GM19397 (cell line): ENCODE measurements at regions not wholly inside any gene's neighbourhood (a gene's known extent, or its start where the extent isn't known, plus 50 kb on each side); places are given as distances from the start of the nearest gene placed in this dataset.
"Not testable (repeated sequence)": the region's sequence is repeated elsewhere in the genome, so short reads cannot be mapped to it uniquely, and the experiment has no call there.

ENCODE experiments used
- ATAC-seq: cut with Tn5 transposase; IDR thresholded peaks from one replicate; pipeline ENCODE4 v1.9.1; 2021; ENCODE audit warnings: mild to moderate bottlenecking, moderate library complexity; ENCODE audit not compliant: unreplicated experiment

DNA sequence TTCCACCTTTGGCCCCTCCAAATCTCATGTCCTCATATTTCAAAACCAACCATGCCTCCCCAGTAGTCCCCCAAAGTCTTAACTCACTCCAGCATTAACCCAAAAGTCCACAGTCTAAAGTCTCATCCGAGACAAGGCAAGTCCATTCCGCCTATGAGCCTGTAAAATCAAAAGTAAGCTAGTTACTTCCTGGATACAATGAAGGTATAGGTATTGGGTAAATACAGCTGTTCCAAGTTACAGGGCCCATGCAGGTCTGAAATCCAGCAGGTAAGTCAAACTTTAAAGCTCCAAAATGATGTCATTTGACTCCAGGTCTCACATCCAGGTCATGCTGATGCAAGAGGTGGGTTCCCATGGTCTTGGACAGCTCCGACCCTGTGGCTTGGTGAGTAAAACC is 1640.1 kb upstream of the LRRTM3 start:
- not testable (repeated sequence) for ATAC-seq

DNA sequence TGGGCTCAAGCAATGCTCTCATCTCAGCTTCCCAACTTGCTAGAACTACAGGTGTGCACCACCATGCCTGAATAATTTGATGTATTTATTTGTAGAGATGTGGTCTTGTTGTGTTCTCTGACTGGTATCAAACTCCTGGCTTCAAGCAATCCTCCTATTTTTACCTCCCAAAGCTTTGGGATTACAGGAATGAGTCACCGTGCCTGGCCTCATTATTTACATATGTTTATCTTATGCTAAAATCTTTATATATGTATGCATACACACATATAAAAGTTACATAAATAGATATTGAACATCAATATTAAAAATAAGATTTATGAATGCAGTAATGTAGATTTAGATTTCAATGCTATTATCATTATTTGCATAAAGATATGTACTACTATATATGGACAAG is 1634.5 kb upstream of the LRRTM3 start:
- ATAC-seq = no peak

DNA sequence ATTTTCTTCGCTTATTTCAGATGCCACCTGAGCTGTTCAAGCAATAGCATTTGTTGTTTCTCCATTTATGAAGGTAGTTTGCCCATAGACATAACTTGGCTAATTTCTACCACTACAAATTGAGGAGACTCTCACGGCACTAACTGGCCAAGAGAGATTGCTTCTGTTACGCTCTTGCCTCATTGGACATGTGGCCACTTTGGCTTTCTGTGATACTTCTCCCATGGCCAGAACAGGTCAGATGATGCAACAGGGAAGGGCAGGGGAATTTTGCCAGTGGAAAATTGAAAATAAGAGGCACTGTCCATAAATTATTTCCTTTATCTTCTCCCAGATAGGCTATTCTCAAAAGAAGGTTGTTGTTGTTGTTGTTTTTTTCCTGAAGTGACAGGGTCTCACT is 1633.3 kb upstream of the LRRTM3 start:
- no peak for ATAC-seq

DNA sequence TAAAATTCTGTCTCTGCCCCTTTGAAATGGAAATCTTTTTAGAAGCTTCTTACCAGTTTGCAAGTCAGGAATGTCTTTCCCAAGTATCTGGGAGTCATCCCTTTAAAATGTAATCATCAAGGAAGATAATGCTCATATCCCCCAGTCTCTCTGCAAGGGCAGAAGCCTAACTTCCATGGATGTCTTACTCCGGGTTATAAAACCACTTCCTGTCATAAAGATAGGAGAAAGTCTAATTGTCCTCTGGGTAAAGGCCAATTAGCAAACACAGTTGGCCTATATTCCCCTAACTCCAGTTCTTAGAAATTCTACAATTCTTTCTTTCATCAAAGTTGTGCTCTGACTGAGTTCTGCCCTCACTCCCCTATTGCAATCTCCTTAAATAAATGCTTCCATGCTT is 1631.5 kb upstream of the LRRTM3 start:
- no peak for ATAC-seq

DNA sequence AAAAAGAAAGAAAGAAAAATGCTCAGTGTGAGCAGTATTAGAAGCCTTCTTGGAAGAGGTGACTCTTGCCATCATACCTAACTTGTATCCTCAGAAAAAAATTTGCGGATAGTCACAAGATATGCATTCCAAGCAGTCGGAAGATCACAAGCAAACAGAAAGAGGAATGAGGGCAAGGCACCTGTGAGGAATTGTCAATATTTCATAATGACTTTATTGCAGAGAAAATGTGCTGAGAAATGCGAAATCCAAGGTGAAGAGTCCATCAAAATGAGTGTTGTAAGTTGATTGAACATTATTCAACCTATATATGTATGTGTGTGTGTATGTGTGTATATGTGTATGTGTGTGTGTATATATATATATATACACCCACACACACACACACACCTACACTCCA is 1624.7 kb upstream of the LRRTM3 start:
- ATAC-seq = no peak

DNA sequence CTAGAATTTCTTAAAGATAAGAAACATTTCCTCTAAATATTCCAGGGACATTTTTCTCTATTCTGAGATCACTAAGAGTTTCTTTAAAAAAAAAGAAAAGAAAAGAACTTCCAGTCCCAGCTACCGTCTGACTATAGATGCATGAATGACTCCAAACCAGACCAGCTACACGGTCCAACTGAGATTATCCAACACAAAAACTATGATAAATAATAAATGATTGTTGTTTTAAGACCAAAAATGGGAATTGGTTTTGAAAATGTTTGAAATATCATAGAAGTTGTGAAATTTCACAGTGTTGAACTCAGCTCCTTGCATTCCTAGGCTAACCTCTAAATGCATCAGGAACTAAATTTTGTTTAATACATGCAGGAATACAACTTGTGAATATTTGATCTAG is 1619.6 kb upstream of the LRRTM3 start:
- no peak for ATAC-seq

DNA sequence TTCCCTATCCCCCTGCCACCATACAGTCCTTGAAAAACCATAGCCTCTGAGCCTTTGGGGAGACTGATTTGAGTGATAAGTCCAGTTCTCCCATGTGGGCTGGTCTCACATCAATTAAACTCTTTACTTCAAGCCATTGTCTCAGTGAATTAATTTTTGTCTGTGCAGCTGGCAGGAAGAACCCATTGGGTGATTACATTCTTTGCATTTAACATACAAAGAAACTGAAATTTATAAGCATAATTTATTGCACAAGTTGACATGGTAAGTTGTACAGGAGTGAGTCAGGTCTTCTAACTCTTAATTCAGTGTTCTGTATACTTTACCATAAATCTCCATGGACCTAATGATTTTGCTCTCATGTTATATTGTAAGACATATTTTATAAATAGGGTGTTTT is 1613.0 kb upstream of the LRRTM3 start:
- ATAC-seq = no peak

DNA sequence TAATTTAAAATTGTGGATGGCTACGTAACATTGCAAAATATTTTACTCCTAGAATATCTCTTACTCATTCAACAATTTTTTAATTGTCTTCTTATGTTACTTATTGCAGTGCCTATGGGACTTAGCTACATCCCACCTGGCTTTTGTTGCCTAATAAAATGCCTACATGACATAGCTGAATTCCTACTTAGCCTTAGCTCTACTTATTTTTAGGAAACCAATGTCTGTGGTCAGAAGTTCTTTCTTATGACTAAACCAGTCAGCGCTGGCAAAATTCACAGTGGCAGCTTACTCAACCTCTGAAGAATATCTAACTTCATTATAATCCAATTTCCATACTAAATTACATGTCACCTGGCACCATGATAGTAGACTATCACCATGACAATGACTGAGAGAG is 1612.4 kb upstream of the LRRTM3 start:
- no peak for ATAC-seq

DNA sequence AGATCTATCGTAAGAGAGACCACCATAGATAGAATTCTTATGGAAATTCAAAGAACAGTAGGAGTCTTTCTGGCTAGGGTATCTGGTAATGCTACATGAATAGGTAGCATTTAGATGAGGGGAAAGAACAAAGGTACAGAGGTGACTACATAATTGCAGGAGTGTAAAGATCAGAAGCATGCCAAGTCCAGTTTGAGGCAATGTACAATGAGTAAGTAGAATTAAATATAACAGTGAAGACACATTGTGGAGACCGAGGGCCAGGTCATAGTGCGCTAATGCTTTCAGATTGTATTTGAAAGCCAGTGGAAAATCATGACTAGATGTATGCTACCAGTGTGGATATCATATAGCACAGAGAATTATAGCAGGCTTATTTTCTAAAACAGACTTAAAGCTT is 1611.6 kb upstream of the LRRTM3 start:
- no peak for ATAC-seq

DNA sequence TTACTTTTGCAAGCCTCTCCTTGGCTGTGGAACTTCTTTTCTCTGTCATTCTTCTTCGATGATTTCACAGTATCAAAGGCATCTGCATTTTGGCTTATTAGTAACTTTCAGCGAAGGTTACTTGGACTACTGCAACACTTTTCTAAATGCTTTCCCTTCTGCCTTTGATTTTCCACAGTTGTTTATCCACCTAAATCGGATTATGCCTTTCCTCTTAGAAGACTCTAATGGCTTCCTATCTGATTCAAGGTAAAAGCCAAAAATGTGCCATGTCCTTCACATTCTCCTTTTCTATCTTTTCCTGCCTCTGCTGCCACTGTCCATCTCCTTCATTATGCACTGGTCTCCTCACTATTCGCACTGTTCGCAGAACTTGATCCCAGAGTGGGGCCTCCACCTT is 1606.3 kb upstream of the LRRTM3 start:
- no peak for ATAC-seq

DNA sequence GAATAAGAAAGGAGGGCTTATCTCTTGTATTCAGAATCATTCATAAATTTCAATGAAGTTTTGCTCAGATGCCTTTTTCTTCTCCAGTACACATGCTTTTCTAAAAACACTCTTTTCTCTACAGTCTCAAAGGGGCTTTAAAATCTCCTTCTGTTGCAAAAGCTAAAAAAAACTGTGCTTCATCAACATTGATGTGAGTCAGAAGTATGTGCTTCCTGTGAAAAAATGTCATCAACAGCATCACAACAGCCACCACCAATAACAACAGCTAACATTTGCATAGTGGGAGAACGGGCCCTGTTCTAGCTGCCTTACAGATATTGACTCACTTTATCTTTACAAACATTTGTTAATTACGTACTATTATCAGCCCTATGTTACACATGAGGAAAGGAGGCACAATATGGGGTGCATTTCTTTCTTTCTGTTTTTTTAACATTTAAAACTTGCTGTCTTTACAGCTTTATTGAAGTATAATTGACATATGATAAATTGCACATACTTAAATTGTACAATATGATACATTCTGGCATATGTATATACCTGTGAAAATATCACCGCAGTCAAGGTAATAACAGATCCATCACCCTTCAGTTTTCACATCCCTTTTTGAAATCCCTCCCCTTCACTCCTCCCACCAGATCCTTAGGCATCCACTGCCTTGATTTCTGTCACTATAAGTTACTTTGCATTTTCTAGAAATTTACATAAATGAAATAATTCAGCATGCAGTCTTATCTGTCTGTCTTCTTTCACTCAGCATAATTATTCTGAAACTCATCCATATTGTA is 1605.4 kb upstream of the LRRTM3 start:
- no peak for ATAC-seq

DNA sequence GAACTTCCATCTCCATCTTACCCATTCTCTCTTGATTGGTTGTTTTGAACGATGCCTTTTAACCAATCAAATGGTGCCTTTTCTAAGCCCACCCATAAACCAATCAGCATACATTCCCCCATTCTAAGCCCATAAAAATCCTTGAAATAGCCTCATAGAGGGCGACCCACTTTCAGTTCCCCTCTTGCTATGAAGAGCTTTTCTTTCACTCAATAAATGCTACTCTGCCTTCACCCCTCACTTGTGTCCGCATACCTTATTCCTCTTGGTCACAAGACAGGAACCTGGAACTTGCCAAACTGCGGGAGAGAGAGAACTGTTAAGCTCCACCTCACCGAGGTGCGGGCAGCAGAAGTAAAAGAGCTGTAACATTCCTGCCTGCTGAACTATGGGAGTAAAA is 1602.0 kb upstream of the LRRTM3 start:
- ATAC-seq = no peak

DNA sequence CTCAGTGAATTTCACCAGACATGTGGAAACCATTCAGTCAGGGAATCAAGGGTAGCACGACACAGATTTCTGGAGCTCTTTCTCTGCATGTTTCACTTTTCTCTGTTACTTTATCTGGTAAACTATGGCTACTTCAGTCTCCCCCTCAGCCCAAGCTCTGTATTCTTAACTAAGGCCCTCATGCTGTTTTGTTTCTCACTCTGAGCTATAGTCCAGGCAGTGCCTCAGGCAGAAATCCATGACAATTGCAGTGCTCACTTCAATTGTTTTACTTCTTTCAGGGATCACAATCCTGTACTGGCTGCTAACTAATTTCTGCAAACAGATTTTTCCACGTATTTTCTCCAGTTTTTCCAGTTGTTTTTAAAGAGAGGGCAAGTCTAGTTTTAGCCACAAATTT is 1599.9 kb upstream of the LRRTM3 start:
- ATAC-seq = no peak

DNA sequence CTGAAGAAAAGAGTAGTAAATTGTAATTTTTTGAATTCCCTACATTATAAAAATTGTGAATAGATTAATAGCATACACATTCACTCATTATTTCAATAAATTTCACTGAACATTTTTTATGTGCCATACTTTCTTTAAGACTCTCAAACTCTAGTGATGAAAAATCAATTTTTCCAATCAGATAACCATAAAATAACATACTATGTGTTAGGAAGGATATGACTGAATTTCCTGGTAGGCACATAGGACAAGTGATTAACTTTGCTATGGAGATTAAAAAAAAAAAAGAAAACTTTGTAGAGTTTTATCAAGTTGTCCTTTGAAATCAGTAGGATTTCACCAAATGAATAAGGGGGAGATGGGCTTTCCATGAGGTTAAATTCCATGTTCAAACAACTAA is 1597.3 kb upstream of the LRRTM3 start:
- ATAC-seq = no peak

DNA sequence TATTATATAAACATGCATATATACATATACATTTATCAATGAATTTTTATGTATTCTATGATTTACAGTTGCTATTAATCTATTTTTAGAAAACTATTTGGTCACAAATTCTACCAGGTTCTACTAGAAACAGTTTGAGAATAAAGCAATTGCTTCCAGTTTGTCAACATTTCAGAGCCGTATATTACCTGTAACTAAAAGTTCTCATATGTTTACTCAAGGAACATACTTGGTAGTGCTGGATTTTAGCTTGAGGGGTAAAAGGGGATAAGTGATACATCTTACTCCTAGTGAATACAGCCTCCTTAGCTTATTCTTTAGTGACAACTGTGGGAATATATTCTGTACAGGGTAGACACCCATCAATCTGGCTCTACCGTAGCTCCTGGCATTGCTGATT is 1590.5 kb upstream of the LRRTM3 start:
- ATAC-seq = no peak

DNA sequence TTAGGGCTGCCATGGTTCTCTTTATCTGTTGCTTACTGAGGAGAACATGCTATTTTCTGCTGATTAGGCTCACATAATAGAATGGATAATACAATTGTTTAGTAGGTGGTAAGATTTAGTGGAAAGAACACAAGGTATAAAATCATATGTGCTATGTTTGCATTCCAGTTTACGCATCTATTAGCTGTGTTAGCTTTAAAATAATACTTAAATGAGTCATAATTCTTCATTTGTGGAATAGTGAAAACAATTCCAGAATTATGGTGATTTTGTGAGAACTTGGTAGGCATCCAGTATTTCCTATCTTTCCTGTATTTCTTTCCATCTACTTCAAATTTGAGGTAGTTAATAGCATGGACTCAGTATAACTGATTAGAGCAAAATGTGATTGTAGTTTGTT is 1585.5 kb upstream of the LRRTM3 start:
- no peak for ATAC-seq

DNA sequence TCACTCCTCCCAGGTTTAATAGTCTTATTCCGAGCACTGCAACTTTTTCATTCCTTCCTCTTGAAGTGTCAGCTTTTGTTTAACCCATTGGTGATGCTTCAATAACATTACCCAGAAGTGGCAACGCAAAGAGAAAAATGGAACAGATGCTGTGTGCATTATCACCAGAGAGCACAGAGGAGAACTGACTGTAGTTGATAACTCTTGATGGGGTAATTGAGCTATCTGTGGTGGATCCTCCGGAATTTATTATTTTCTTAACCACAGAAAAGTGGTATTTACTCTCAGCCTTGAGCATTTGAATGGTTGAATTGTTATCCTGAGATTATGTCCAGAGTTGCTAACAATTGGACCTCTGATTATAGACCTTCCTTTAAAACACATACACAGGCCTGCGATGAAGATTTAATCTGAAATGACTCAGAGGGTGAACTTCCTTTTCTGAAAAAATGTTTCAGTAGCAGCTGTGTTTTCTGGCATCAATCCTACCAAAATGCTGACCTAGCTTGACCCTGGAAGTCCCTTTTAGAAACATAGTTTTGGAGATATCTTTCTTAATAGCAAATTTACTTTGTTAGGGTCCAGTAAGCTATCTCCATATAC is 1584.4 kb upstream of the LRRTM3 start:
- no peak for ATAC-seq

DNA sequence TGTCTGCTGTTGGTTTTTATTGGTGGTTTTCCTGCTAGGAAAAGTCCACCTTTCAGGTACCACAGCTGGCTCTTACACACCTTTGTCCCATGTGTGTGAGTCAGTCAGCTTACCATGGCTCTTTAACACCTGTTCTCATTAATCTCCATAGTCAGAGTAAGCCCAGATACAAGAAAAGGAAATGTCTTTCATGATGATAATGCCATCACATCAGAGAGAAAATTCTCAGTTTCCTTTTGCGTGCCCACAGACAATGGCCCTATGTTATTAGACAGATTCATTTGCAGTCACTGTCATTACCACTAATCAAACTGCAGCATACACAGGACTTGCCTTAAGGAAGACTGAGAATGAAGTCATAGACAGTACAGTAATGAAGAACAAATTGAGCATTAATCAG is 1583.6 kb upstream of the LRRTM3 start:
- no peak for ATAC-seq

DNA sequence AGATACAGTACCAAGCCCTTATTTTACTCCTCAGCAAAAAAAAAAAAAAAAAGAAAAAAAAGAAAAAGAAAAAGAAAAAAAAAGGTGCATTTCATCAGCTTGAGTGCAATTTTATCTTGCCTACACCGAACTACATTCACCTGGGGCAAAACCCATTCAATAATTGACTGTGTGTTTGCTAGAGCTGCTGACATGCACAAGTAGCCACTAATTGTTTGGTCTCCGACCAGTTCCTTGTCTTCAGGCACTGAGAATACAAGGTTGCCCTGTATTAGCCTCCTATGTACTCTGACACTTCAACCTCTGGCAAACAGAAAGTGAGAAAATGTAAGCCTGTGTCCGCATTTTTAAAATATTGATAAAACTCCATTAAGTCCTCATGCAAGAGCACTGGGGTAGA is 1579.4 kb upstream of the LRRTM3 start:
- no peak for ATAC-seq

DNA sequence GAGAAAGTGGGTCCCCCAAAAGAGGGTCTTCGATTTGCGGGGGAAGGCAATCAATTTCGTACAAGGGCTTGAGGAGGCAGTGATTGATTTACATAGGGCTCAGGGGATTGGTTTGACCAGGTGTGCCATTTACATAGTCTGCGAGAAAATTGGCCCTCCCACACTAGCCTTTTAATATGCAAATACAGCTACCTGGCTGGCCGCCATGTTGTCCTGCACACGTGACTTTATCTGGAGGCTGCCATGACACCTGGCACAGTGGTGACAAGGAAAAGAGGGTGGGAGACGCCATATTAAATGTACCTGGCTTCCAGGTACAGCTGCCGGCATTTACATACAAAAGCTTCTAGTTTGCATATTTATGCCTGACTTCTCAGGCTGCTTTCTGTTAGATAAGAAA is 1577.2 kb upstream of the LRRTM3 start:
- ATAC-seq = no peak

DNA sequence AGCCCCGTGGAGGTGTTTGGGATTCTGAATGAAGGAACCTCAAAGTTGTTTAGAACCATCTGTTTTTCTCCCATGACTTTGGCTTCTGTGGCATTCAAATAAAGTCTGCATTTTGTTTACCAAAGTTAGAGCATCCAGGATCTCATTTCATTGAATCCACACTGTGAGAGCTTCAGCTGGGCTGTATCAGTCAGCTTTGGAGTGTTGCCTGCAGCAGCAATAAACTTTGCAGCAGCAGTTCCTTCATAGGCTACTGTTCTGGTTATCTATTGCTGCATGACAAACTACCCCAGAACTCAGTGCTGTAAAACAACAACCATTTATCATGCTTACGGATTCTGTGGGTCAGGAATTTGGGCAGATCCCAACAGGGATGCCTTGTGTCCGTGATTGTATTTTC is 1575.2 kb upstream of the LRRTM3 start:
- ATAC-seq = no peak

DNA sequence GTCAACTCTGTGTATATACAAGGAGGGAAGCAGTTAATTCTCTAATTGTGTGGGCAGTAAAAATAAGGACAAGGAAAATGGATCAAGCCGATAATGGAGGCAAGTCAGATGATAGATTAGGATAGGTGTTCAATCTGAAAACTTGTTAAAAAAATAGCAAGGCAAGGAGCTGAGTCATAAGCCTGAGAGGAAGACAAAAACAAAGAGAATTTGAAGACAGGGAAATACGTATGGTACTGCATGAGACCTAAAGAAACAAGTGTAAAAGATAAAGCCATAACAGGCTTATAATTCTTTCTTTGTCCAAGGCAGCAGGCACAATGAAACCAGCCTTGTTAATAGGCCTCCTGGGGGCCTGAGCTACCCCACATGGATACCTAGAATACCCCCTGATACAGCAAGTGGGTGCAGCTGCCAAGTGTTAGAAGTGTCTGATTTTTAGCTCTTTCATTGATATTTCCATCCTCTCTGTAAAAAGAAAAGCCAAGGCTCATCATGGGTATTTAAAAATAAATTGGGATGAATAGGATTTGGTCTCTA is 1570.6 kb upstream of the LRRTM3 start:
- no peak for ATAC-seq

DNA sequence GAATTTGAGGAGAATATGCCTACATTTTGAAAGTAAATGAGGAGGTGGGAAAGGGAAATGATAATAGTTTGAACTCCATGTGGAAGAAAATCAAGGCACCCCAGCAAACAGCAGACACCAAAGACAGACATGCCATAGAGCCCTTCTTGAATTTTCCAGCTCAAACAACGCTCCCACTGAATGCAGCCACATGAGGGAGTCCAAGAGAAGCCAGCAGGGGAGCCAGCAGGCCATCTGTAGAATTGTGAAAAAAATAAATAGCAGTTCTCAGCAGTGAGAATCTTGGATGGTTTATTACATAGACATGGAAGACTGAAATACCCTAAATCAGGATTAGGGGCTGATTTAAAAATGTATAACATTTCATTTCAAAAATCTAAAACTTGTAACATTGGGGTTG is 1567.3 kb upstream of the LRRTM3 start:
- ATAC-seq = no peak
